GM21825 (cell line): ENCODE measurements at regions not wholly inside any gene's neighbourhood (a gene's known extent, or its start where the extent isn't known, plus 50 kb on each side); places are given as distances from the start of the nearest gene placed in this dataset.
"Not testable (repeated sequence)": the region's sequence is repeated elsewhere in the genome, so short reads cannot be mapped to it uniquely, and the experiment has no call there.

Experiments
- ATAC-seq: cut with Tn5 transposase; IDR thresholded peaks from one replicate; pipeline ENCODE4 v1.9.1; 2021; ENCODE audit warnings: mild to moderate bottlenecking, moderate library complexity; ENCODE audit not compliant: unreplicated experiment

DNA sequence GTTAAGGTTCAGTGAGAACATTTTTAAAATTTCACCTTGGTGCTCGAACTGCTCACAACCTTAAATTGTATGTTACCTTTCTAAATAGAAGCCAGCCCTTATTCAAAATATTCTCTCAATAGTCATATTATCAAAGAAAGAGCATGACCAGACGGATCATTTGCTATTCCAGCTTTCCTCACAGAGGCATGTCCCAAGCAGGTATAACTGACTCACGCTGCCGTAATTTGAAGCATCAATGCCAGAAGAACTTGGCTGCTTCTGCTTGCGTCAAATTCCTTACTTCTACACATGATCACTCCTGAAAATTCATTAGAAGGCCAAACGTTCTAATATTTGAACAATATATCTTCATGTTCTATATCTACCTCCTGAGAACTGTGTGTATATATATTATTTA is 69.5 kb upstream of the VGLL4 start:
- no peak for ATAC-seq

DNA sequence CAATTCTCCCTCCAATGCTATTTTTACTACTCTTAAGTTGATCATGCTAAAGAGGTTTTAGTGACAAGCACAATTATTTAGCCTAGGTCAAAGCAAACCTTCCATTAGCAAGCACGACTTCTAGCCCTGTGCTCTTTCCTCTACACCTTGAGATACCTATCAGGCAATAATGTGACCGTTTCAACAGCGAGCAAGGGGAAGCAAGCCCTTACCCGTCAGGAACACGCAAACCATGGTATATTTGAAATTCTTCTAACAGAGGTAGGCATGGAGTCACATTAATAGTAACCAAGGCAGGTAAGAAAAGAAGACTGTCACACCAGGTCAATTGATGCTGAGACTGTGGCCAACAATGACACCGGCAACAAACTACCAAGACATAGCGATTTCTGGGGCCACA is 68.9 kb upstream of the VGLL4 start:
- ATAC-seq = no peak

DNA sequence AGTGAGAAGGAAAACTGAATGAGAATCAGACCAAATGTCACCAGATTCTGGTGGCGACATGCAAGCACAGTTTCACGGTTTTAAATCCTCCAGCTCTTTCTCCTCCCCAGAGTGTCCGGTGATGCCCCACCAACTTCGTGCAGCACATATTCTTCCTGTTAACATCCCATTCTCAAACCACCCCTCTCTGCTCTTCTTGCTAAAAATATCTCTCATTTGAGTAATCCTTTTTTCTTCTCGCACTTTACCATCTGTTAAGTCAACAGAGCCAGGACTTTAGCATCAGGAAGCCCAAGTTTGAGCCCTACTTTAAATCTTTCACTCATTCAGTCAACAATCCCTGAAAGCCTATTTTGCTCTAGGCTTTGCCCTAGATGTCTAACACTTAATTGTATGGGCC is 68.2 kb upstream of the VGLL4 start:
- no peak for ATAC-seq

DNA sequence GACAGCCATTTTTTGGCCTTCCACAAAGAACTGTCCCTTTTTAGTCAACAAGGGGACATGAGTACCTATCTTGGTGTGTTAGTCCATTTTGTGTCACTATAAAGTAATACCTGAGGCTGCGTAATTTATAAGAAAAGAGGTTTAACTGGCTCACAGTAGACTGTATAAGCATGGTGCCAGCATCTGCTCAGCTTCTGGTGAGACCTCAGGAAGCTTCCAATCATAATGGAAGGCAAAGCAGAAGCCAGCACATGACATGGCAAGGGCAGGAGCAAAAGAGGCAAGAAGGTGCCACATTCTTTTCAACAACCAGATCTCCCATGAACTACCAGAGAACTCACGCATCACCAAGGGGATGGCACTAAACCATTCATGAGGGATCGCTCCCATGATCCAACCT is 66.1 kb upstream of the VGLL4 start:
- ATAC-seq = no peak

DNA sequence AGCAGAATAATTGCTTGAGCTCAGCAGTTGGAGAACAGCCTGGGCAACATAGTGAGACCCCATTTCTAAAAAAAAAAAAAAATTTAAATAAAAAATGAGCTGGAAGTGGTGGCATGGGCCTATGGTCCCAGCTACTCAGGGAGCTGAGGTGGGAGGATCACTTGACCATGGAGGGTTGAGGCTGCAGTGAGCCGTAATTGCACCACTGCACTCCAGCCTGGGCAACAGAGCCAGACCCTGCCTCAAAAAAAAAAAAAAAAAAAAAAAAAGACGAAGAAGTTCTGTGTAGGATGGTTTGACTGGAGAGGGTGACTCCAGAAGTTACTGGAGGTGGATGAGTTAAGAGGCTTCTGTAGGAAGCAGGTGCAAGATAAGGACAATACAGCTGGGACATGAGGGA is 63.4 kb upstream of the VGLL4 start:
- ATAC-seq = not testable (repeated sequence)

DNA sequence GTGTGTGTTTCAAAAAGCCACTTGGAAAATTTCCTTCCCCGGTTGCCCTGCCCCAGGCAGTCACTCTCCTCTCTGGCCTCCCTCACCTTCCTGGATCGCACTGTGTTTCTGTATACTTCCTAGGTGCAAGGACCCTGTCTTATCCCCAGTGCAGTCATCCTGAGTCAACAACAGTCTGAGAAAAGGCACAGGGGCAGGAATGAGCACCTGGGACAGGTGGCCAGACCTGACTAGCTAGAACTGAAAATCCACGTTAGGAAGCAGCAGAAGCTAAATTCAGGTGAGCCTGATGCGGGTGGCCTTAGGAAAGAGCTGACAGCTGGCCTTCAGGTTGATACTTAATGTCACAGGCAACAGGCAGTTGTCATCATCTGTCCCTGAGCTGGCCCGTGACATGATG is 62.9 kb upstream of the VGLL4 start:
- ATAC-seq = no peak

DNA sequence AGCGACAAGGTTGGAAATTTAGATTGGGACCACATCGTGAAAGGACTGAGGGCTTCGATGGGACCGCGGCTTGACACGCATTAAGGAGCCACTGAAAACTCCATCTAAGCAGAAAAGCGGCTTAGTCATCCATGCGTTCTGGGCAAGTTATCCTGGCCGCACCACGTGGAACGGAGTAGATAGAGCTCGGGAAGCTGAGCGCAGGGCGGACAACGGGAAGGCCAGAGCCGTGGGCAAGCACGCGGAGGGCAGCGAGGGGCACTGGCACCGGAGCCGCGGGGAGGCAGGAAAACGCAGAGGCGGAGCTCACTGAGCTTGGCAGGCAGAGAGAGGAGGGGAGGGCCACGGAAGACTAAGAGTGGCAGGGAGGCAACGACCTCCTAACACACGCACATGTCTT is 61.3 kb upstream of the VGLL4 start:
- no peak for ATAC-seq

DNA sequence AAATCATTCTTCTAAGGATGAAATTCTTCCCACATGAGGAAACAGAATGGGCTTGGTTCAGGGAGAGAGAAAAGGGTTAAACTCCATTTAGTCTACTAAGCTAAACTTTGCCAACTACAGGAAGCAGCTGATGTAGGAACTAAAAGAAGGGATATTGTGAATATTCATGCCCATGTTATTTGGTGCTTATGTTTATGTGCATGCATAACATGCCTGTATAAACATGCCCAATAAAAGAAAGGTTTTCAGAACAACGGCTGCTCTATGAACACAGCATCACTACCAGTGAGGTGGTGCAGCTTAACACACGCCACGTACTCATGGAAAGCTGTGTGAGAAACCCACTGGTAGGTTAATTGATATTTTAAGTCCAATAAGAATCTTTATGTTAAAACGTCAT is 59.4 kb upstream of the VGLL4 start:
- no peak for ATAC-seq

DNA sequence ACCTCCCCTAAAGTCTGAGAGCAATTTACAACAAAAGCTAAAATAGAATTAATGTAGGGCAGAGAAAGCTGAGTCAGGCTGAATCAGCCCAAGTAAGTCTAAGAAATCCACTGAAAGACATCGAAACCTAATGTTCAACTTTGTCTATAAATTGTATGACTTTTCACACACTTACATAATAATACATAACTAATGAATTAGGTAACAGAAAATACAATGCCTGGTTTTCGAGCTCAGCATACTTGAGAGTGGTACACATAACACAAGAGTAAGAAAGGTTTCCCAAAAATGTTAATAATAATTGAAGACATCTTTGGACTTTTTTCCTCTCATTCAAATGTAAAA is 55.3 kb upstream of the VGLL4 start:
- ATAC-seq = no peak

DNA sequence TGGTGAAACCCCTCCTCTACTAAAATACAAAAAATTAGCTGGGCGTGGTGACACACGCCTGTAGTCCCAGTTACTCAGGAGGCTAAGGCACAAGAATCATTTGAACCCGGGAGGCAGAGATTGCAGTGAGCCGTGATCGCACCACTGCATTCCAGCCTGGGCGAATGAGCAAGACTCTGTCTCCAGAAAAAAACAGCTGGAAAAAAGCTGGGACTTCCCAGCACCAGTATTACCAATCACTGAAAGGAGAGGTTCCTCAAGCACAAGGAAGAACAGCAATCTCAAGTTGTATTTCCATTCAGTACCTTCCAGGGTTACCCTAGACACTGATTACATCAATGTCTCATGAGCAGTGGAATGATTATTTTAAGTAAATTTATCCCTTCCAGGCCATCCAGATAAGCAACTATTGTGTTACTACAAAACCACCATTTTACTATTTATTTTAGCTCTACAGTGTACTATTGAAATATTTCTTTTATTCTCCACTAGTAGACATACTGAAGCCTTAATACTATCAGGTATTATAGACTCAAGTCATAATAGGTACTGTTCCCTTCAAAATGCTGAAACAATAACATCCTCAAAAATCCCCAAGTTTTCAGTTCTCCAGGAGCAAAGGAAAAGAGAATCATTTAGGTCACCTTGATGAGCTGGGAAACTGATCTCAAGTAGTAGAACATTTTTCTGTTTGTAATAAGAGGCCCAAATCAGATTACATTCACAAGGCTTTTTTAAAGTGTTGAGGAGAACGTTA is 54.8 kb upstream of the VGLL4 start:
- ATAC-seq = no peak

DNA sequence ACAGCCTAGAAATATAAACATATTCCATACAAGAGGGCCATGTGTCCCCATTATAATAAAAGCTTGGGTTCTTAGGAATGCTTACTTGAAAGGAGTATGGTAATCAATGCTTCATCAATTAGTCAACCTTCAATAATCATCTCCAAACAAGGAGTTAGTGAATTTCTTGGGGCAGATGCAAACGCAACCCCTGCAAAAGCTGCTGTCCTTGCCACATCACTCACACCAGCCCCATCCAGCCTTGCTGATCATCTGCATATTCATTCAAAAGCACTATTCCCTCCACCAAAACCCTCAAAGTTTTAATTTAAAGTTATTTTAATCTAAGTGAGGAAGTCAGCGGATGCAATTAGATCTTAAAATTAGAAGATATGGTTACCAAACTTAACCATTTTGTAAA is 54.0 kb upstream of the VGLL4 start:
- ATAC-seq = no peak

DNA sequence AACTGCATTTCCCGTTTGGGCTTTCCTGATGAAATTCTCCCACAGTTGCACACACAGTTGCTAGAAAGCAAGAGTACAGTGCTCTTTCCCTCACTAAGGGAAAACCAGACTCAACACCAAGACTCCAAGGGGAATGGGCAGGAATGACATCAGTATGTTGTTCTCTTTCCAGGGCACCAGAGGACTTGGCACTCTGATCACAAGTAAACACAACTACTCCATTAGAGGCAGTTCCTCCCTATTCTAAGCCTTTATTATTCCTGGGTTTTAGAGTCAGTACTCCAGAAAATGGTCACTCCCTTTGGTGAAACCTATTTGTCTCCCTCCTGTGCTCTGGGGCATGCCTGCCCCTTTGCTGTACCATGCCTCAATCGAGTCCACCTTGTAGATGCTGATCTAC is 52.3 kb upstream of the VGLL4 start:
- no peak for ATAC-seq
